NOMO-1 treated with DMSO at 0.1 percent for 48 hours (cell line): ENCODE measurements at regions not wholly inside any gene's neighbourhood (a gene's known extent, or its start where the extent isn't known, plus 50 kb on each side); places are given as distances from the start of the nearest gene placed in this dataset.

Experiments
- DNase-seq: peaks from one replicate; lab custom pipeline; 2025; ENCODE audit not compliant: unreplicated experiment; lab: John Stamatoyannopoulos, UW

DNA sequence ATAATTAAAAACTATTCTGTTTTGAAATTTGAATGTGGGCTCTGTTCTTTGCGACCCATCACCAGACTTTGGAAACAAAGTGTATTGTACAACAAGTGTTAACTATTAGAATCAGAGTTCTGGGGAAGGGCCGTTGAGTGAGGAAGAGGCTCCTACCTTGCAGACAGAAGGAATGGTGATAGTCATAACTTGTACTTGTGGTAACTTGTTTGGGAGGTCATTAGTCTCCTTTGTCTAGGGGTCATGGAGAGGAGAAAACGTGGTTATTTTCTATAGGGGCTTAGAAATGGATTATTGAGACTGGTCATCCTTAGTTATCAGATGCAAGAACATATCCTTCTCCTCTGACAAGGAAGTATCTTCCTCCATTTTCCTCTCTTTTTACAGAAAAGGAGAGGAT lies 174.8 kb downstream of the BMP2 start:
- no peak for DNase-seq

DNA sequence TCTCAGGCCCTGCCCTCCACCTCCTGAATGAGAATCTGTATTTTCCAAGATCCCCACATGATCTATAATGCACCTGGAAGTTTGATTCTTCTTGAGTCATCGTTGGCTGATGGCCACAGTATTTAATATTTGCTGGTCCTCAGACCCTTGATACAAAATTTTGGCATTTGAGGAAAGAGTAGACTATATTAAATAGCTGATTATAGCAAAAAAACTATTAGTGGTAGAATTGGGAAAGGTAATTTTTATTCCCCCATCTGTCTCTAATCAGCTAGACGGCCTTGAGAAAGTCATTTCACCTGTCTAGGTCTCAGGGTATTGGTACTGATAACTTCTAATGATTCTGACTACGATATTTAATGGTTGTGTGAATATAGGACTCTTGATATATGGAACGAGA lies 176.8 kb downstream of the BMP2 start:
- no peak for DNase-seq

DNA sequence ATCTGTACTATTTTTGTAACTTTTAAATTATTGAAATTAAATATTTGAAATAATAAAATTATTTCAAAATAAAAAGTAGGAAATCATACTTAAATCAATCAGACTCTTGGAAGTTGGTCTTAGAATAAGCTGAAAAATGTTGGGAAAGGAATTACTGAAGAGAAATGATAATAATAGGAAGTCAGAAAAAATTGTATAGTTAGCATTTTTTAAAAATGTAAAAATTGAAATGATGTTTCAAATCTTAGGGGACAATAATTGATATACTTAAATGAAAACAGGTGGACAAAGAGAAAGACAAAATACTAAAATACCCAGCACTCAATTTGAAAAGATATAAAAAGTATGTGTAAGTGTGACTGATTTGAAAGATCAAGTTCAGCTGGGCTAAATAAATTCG lies 186.1 kb downstream of the BMP2 start:
- DNase-seq: no peak

DNA sequence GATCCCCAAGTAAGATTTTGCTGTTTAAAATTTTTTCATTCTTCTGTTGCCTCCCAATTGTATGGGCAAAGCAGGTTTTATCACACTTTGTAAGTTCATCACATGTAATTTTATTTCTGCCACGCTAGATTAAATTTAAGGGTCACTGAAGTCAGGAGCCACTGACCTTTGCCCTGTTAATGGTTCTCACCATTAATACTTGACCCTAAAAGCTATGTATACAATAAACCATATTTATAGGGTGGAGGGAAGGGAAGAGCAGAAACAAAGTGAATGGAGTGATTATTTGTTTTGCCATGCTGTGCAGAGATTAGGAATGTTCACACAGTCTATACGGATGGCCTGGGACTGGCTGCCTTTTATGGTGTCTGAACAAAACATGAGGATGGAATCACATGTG lies 186.7 kb downstream of the BMP2 start:
- DNase-seq: no peak

DNA sequence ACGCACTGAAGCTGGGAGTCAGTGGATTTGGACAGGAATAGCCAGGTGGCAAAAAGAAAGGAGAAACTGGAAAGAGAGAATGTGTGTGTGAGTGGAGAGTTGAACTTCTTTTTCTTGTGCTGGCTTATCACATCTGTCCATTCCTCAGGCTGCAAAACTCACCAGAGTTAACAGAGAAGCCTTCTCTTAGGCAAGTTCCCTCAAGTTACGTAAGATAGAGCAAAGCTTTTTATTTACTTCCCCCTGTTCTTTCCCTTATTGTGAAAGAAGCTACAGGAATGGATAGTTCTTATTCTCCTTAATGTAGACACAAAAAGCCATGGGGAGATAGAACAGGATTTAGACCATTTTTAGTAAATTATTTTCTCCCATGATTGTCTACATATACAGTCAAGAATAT lies 188.6 kb downstream of the BMP2 start:
- peak; percentile 84 for DNase-seq

DNA sequence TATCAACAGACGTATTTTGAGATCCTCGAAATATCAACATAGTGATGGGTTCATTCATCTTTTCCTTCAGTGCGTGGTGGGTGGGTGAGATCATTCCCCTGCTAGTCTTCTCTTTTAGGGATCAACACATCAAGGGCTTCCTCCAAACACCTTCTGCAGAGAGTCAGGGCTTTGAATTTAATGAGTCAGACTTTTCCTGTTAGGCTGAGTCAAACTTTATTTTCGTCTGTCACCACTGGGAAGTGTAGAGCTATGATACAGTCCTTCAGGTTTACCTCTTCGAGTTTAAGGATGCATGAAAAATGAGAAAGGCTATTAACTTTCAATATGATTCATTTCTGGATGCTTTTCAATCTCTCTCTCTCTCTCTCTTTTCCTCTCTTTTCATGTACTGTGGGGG lies 189.1 kb downstream of the BMP2 start:
- DNase-seq: no peak

DNA sequence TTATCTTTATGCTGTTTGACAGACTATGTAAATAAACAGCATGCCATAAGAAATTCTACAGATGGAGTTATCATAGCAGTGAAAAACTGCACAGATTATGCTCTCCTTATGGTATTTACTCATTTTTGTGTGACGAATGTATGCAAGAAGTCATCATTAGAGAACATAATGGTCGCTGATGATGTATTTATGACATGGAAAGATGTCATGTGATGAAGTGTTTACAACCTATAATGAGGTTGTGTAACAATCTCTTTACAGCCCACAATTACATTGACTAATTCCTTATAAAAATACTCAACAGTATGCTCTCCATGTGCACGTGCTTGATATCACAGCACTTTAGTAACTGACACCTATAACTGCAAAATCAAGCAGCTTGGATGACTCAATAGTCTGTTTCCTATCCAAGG lies 192.4 kb downstream of the BMP2 start:
- no peak for DNase-seq

DNA sequence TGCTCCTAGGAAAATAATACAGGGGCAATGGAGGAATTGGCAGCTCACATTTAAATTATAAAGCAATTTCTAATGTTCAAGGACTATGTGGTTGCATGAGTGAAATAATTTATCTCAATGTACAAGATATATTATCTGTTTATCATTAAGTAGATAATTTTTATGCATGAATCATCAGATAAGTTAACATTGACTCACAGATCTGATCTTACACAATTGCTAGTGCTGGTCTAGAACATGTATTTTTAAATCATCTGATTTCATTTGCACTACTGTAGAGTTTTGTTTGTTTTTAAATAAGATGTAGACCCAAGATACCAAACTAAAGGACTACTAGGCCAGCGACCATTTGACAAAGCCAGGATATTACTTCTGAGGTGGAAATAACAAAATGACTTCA lies 199.2 kb downstream of the BMP2 start:
- DNase-seq: no peak

DNA sequence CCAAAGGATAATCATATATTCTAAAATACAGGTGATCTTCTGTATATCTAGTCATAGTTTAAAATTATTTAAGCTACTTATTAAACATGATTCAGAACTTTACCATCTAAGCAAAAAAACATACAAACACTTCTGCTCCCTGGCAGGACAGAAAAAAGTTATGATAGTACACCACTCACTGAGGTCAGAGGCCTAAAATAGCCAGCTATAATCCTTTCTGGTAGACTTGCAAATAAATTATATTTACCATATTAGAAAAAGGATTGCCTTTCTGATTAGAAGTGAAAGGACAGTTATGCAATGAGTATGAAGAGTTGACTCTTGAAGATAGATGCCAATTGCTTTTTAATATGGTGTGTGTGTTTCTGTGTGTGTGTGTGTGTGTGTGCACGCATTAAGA lies 207.4 kb downstream of the BMP2 start:
- no peak for DNase-seq

DNA sequence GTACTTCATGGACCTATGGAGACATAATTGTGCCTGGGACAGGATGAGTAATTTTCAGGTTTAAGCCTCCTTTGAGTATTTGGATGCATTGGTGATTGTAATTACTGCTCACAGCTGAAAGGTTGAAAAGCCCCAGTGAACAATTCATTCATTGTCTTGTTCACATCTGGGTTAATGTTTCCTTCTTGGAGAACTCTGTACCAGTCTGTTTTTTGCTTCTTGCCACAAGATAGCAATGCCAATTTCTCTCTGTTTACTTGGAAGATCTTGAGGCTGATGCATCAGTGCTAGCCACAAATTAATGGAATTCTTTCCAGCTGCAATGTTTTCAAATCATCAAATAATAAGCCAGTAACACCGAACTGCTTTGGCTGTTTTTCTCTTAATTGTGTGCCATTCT lies 207.8 kb downstream of the BMP2 start:
- no peak for DNase-seq

DNA sequence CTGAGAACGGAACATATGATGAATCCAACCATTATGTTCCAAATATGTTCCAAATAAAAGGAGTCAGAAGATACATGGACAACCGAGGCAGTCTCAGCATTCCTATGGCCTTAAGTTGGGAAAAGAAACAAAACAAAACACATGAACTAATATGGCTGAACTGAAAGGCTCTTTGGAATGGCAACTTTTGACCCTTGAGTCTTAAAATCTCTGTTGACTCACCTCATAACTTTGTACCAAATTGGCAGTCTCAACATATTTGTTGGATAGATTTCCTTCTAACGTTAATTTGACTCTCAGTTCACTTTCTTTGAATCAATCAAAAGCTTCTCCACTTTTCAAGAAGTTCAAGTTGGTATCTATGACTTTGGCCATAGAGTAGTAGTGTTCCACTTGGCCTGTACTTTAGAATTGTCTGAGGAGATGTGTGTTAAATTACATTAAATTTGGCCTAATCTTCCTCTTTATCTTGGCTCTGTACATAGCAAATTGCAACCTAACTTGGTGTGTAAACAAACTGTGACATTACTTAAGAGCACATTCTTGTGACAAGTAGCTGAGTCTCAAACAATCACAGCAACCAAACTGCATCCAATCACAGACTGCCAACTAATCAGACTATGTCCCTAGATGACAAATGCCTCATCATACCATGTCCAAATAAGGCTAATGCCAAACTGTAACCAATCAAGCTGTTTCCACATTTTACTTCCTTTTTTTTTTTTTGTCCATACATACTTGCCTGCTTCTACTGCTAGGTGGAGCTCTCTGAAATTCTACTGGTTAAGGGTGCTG lies 208.8 kb downstream of the BMP2 start:
- DNase-seq: peak; percentile 46

DNA sequence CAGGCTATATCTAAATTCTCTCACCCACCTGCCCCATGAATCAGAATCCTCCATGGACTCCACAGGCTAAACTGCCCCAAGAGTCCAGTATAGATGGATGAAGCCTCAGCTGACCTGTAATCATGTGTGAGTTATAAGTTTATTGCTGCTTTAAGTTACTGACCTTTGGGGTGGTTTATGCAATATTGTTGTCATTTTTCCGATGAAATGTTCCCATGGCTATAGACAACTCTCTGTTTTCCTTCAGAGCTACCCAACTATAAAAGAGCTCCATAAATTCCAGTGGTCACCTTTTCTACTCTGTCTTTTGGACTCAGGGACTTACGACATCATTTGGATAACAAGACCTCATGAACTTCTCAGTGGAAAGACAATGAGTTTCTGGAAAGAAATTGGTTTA lies 212.1 kb downstream of the BMP2 start:
- no peak for DNase-seq

DNA sequence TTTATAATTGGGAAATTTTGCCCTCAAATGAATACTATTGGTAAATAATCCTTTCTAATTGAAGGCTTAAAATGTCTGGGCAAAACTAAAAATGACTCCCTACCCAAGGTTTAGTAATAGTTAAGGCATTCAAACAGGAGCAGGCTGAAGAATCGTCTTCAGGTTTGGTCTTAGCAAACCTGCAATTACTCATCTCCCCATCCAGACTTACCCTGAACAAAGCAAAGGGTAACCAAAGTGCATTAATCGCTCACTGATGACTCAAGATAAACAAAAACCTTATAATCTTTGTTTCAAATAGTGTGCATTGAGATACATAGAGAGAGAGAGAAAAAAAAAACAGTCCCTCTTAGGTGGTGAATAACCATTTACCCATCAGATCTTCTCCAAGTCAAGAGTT lies 225.5 kb downstream of the BMP2 start:
- DNase-seq: no peak

DNA sequence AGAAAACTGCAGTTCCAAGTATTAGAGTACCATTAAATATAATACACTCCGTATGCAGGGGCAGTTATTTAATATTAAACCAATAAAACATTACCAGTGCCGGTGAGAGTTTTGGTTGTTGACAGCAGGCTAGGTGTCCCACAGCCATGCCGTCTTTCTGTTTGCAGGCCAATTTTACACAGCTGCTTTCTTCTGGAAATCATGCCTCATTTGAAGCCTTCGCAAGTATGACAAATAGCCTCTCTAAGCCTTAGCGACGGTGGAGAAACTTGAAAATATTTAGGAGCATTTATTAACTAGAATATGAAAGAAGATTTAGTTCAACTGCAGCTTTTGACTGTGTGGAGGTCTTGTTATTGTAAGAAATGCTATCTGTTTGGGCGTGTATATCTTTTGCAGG lies 226.0 kb downstream of the BMP2 start:
- DNase-seq: no peak

DNA sequence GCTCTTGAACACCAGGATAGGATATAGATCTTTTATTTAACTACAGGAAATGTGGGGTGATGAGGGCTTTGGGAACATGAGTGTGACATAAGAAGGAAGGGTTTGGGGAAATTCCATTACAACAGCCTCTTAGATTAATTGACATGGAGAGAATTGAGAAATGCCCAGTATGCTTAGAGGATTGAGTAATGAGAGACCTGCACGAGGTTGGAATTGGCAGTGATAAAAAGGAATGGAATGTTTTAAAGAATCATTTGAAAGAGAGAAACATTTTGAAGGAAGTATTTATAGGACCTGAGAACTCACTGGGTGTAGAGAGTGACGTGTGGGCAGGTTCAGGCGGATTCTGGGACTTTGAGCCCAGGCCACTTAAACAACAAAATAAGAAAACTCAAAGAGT lies 227.0 kb downstream of the BMP2 start:
- no peak for DNase-seq

DNA sequence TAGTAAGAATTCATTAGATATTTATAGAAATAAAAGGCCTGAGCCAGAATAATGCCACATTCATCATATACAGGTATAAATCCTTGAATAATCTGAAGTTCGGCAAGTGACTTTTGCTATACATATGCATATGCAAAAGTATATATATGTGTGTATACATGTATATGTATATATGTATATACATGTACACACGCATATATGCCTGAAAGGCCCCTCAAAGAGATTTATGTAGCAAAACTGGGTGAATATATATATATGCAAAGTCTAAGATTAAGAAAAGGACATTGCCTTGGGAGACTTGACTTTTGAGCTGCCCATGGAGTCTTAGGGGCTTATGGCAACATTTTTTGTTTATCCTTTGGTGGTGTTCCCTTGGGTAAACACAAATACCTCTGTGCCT lies 231.4 kb downstream of the BMP2 start:
- DNase-seq: no peak

DNA sequence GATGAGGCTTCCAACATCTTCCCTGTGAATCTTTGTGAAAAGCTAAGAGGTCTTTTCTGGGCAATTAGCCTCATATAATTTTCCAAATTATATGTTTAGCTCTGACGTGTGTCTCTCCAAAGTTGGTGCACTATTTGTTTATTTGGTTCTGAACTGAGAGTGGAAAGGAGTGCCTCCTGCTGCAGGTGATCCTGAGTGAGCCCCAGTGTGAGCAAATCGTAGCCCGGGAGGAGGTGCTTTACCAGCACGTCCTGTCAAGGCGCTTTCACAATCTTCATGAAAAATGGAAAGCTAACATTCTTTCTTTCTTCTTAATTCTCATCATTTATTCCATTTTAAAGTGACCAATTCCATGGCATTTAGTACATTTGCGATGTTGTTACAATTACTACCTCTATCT lies 231.9 kb downstream of the BMP2 start:
- no peak for DNase-seq

DNA sequence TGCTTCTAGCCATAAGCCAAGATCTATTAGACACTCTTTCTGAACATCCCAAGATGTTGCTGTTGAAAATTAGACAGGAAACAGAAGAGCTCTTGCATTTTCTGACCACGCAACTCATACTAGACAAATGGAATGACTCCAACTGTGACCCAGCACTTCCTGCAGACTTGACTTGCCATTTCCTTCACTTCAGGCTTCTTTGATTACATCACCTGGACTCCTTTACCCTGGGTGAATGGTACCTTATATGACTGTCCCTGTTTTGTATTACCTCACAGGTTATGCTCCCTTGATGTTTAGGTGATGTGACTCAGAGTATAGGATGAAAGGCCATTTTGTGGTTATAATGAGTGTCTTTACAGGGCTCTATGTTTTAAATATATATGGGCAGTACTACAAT lies 236.1 kb downstream of the BMP2 start:
- no peak for DNase-seq

DNA sequence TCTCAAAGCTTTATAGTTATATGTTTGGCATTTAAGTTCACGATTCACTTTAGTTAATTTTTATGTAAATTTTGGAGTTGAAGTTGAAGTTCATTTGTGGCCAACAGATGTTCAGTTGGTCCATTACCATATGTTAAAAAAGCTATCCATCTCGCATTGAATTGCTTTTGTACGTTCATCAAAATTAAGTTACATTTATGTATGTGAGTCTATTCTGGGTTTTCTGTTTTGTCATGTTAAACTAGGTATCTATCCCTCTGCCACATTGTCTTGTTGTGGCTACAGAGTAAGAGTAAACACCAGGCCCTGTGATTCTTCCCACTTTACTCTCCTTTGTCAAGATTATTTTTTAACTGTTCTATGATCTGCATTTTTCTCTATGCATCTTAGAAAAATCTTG lies 237.3 kb downstream of the BMP2 start:
- no peak for DNase-seq

DNA sequence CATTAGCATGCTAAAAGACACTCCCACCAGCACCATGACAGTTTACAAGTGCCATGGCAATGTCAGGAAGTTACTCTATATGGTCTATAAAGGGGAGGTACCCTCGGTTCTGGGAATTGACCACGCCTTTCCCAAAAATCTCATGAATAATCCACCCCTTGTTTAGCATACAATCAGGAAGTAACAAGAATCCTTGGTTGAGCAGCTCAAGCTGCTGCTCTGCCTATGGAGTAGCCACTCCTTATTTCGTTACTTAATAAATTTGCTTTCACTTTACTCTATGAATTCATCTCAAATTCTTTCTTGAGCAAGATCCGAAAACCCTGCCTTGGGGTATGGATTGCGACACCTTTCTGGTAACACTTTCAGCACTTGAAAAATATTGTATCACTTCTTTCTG lies 243.0 kb downstream of the BMP2 start:
- DNase-seq: peak; percentile 46

DNA sequence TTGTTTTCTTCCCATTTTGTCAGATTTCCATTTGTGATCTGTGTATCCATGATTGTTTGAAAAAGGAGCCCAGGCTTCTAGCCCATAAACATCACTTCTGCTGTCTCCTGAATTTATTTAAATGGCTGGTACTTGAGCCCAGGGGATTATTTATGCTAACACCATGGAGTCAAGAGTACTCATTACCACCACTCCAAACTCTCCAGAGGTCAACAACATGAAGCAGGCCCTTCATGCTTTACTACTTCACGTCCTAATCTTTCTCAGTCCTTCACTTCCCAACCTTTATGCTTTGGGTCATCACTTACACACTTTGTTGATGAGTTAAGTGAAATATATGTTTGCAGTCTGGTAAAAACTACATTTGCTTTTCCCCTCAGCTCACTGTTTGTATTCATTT lies 247.8 kb downstream of the BMP2 start:
- no peak for DNase-seq

DNA sequence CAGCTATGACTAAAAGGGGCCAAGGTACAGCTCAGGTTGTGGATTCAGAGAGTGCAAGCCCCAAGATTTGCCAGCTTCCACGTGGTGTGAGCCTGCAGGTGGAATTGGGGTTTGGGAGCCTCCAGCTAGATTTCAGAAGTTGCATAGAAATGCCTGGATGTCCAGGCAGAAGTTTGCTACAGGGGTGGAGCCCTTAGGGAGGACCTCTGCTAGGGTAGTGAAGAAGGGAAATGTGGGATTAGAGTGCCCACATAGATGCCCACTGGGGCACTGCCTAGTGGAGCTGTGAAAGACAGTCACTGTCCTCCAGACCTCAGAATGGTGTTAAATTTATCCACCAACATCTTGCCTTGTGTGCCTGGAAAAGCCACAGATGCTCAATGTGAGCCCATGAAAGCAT lies 255.1 kb downstream of the BMP2 start:
- no peak for DNase-seq

DNA sequence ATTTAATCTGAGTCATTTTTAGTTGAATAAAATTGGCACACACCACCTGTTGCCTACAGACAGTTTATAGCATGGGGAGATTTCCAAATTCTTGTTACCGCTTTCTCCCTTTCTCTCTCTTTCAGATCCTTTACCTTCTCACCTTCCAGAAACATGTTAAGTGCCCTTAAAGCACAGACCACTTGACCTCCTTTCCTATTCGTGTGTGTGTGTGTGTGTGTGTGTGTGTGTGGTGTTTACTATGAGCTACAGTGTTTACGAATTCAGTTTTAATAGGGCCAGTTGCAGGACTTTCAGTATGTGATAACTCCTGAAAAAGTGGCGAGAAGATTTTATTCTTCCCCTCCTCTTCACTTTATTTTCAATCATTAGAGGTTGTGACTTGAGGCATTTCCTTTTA lies 258.1 kb downstream of the BMP2 start:
- no peak for DNase-seq
